Small intestine (tissue), 7 donors: ENCODE measurements at regions not wholly inside any gene's neighbourhood (a gene's known extent, or its start where the extent isn't known, plus 50 kb on each side); places are given as distances from the start of the nearest gene placed in this dataset.

Source experiments
- DNase-seq, 2 donors: peaks; one replicate each; pipeline versions ENCODE4 v3.0.0 to v3.0.0-alpha.2; 2013
- FAIRE-seq: peaks from 2 replicates; lab custom pipeline; 2012; peaks lifted over from hg19 to GRCh38; lab: Jason Lieb, UNC
- H3K27ac ChIP-seq, 3 donors: one replicate each; pipeline ENCODE4 v1.5.1; 2013; ENCODE audit warnings: low read length in 2 of 3, mild to moderate bottlenecking in 2 of 3, control low read depth in 1 of 3, inconsistent platforms in 1 of 3, low read depth in 1 of 3, moderate library complexity in 1 of 3
- H3K27me3 ChIP-seq, 3 donors: one replicate each; pipeline ENCODE4 v1.6.1; 2013; ENCODE audit warnings: low read length in 3 of 3, inconsistent platforms in 1 of 3; ENCODE audit not compliant: control insufficient read depth in 3 of 3, insufficient read depth in 3 of 3
- H3K36me3 ChIP-seq, 3 donors: one replicate each; pipeline ENCODE4 v1.6.1; 2013; ENCODE audit warnings: low read length in 3 of 3, inconsistent platforms in 1 of 3, low read depth in 1 of 3, mild to moderate bottlenecking in 1 of 3, moderate library complexity in 1 of 3; ENCODE audit not compliant: control insufficient read depth in 3 of 3, insufficient read depth in 2 of 3
- H3K4me1 ChIP-seq, 3 donors: one replicate each; pipeline ENCODE4 v1.6.1; 2013; ENCODE audit warnings: low read length in 2 of 3, inconsistent platforms in 1 of 3, low read depth in 1 of 3, mild to moderate bottlenecking in 1 of 3, moderate library complexity in 1 of 3; ENCODE audit not compliant: control insufficient read depth in 3 of 3, insufficient read depth in 2 of 3
- H3K4me3 ChIP-seq, 3 donors: one replicate each; pipeline ENCODE4 v1.5.1; 2013; ENCODE audit warnings: low read length in 3 of 3, control low read depth in 1 of 3, inconsistent platforms in 1 of 3, low read depth in 1 of 3, mild to moderate bottlenecking in 1 of 3, moderate library complexity in 1 of 3
- H3K9me3 ChIP-seq, 2 donors: one replicate each; pipeline ENCODE4 v1.6.1; 2013; ENCODE audit warnings: low read depth in 1 of 2, low read length in 1 of 2; ENCODE audit not compliant: control insufficient read depth in 2 of 2, insufficient read depth in 1 of 2
- WGBS, 3 donors: extraction: QIAGEN DNeasy Blood & Tissue Kit; methylation state at CpG; one replicate each; pipeline ENCODE4 v1.1.7; 2013; 5-methylcytosine and 5-hydroxymethylcytosine counted together
- donor health status: healthy with polysubstance abuse.
- donor health status: control.
- donor health status: control.
- donor health status: Bipolar disorder and iron deficiency.
- donor health status: healthy.

GRCh38 chr19:32178956-32179355 is 166.5 kb upstream of the ZNF507 start:
- Histone ChIP-seq H3K4me3 (no peak overlapping the region), H3K36me3 (no peaks in the 10 kb centered on the region), H3K27me3 (no peaks in the 10 kb centered on the region), H3K9me3 (no peaks in the 10 kb centered on the region), H3K27ac (no peak overlapping the region), H3K4me1 (no peaks in the 10 kb centered on the region)
- DNase-seq (no peak), FAIRE-seq (no peak)
- 50 to 75% (median 60%) methylated on average over 7 of the region's 7 CpGs for WGBS, 3 donors

DNA sequence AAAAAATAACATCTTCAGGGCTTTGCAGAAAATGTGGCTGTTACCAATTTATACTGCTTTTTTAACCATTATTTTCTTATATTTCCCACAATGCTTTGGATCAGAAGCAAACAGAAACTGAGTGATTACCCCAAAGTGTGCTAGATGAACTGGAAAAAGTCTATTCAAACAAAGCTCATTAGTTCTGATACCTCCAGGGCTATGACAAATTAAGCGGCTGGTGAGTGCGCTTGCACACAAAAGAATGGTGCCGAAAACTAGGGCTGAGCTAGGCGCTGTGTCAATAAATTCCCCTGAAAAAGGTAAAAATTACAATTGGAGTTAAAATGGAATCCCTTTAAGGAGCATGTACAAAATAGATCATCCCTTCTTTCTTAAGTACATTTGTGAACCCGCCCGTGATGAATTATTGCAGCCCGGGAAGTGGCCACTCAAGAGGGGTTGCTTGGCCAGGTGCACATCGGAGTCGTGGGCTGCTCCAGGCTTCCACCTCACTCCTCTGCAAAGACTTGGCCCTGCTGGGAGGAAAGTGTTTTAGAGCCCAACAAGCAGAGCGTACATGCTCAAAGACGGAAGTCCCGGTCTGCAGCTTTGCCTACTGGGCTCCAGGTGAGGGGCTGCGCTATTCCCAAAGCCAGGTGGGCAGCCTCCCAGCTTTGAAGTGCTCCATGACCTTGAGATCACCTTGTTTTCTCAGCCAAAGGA is 164.0 kb upstream of the ZNF507 start:
- 75 to 79% (median 76%) methylated on average over 12 to 13 of the region's 13 CpGs for WGBS, 3 donors
- DNase-seq (no peak), FAIRE-seq (no peak)

GRCh38 chr19:32186542-32187330 is 158.7 kb upstream of the ZNF507 start:
- no peaks in the 10 kb centered on the region for H3K36me3 ChIP-seq
- no peak overlapping the region for H3K4me3 ChIP-seq
- H3K27me3 ChIP-seq: peaks cover 0 to 2% (median 0%) of the 10 kb centered on the region in 3 donors
- WGBS, 3 donors: 72 to 77% (median 74%) methylated on average over 6 of the region's 6 CpGs
- H3K27ac ChIP-seq: no peak overlapping the region
- DNase-seq (no peak), FAIRE-seq (no peak)
- H3K9me3 ChIP-seq: no peaks in the 10 kb centered on the region
- H3K4me1 ChIP-seq: no peaks in the 10 kb centered on the region

More for the DNA sequence above, 164.0 kb upstream of the ZNF507 start:
- H3K36me3 ChIP-seq: no peaks in the 10 kb centered on the region
- no peaks in the 10 kb centered on the region for H3K27me3 ChIP-seq
- no peak overlapping the region for H3K4me3 ChIP-seq
- H3K9me3 ChIP-seq: no peaks in the 10 kb centered on the region
- no peak overlapping the region for H3K27ac ChIP-seq
- no peaks in the 10 kb centered on the region for H3K4me1 ChIP-seq

GRCh38 chr19:32188921-32189320 is 156.5 kb upstream of the ZNF507 start:
- DNase-seq (no peak), FAIRE-seq (no peak)
- Histone ChIP-seq H3K4me1 (no peaks in the 10 kb centered on the region), H3K9me3 (no peaks in the 10 kb centered on the region), H3K27me3 (peaks cover 0 to 2% (median 0%) of the 10 kb centered on the region in 3 donors), H3K4me3 (no peak overlapping the region), H3K27ac (no peak overlapping the region), H3K36me3 (no peaks in the 10 kb centered on the region)
- WGBS, 3 donors: 55 to 68% (median 62%) methylated on average over 2 of the region's 2 CpGs

- Histone ChIP-seq H3K9me3 (no peaks in the 10 kb centered on the region), H3K4me1 (no peaks in the 10 kb centered on the region), H3K4me3 (no peak overlapping the region), H3K27ac (no peak overlapping the region), H3K27me3 (peaks cover 0 to 2% (median 0%) of the 10 kb centered on the region in 3 donors), H3K36me3 (no peaks in the 10 kb centered on the region)
- FAIRE-seq (no peak), DNase-seq (no peak)
- 34 to 59% (median 48%) methylated on average over 5 to 6 of the region's 6 CpGs for WGBS, 3 donors
Measured at GRCh38 chr19:32189956-32190706, 155.3 kb upstream of the ZNF507 start.

DNA sequence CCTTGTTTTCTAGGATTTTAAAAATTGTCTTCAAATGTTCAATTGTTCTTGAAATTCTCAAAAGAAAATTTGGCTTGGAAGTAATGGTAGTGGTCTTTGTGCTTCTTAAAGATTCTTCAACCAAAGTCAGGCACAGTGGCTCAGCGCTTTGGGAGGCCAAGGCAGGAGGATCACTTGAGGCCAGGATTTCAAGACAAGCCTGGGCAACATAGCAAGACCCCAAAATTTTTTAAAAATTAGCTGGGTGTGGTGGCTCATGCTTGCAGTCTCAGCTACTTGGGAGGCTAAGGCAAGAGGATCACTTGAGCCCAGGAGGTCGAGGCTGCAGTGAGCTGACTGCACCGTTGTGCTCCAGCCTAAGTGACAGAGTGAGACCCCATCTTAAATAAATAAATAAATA is 153.5 kb upstream of the ZNF507 start:
- H3K4me1 ChIP-seq: no peaks in the 10 kb centered on the region
- DNase-seq (no peak), FAIRE-seq (no peak)
- H3K27ac ChIP-seq: no peak overlapping the region
- H3K36me3 ChIP-seq: no peaks in the 10 kb centered on the region
- 80 to 85% (median 84%) methylated on average over 3 of the region's 3 CpGs for WGBS, 3 donors
- H3K9me3 ChIP-seq: no peaks in the 10 kb centered on the region
- H3K27me3 ChIP-seq: peaks cover 0 to 2% (median 0%) of the 10 kb centered on the region in 3 donors
- no peak overlapping the region for H3K4me3 ChIP-seq

DNA sequence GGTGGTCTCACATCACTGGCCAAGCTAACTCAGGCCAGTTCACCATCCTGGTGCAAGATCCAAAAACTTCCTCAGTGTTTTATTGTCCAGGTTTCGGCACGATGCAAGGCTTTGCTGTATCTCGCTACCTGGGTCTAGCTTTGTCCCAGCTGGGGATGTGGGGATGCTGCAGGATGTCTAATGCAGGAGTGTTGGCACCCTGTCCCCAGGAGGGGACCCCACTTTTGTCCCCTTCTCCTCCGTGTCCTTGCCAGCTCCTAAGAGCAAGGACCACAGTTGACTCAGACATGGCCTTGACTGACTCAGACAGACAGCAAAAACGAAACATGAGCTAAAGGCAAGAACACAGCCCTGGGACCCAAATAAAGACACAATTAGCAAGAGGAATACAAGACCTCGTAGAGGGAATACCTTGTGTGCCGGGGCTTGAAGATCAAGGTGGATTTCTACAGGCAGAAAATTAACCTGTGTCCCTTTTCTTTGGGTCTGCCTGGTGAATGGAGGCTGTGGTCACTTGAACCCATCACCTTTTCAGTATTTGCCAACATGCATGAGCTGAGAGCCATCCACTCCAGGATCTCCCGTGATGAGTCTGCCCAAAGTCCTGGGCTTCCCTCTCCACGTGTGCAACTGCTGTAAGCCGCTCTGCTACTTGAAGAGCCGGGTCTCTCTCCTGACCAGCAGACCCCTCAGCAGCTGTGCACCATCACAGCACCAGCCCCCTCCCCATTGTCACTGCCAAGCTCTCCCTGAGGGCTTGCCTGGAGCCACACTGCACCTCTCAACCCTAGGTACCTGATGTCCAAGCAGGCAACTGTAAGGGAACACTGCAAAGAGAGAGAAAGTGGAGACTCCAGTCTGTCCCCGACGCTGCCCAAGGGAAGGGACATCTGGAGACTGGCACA is 149.5 kb upstream of the ZNF507 start:
- DNase-seq (no peak), FAIRE-seq (no peak)
- Histone ChIP-seq H3K9me3 (no peaks in the 10 kb centered on the region), H3K27ac (no peak overlapping the region), H3K4me1 (no peaks in the 10 kb centered on the region), H3K36me3 (no peaks in the 10 kb centered on the region), H3K27me3 (no peaks in the 10 kb centered on the region), H3K4me3 (no peak overlapping the region)
- WGBS, 3 donors: 78 to 86% (median 82%) methylated on average over 13 of the region's 13 CpGs
